Activated T-helper 1 cell treated with anti-CD3 and anti-CD28 coated beads, Interleukin-2, amount 50 U/mL, for 16 hours (primary cell): ENCODE measurements at regions not wholly inside any gene's neighbourhood (a gene's known extent, or its start where the extent isn't known, plus 50 kb on each side); places are given as distances from the start of the nearest gene placed in this dataset.
"Not testable (repeated sequence)": the region's sequence is repeated elsewhere in the genome, so short reads cannot be mapped to it uniquely, and the experiment has no call there.

ENCODE experiments used
- DNase-seq, 2 donors: peaks; one replicate each; pipeline ENCODE4 v3.0.0-alpha.2; 2020; ENCODE audit warnings: low read depth in 1 of 2, low spot score in 1 of 2

GRCh38 chr3:59243476-59243875 is 193.7 kb upstream of the CFAP20DC start:
- DNase-seq, result no peak

- no peak for DNase-seq
These were observed 190.9 kb upstream of the CFAP20DC start for GRCh38 chr3:59240666-59241255.

GRCh38 chr3:59237121-59237520 is 187.3 kb upstream of the CFAP20DC start:
- no peak for DNase-seq

- peak in 1 of 2 donors; percentile 1 for DNase-seq
These were observed 185.8 kb upstream of the CFAP20DC start for GRCh38 chr3:59235634-59236012.

GRCh38 chr3:59234884-59235633 is 185.2 kb upstream of the CFAP20DC start:
- DNase-seq, result no peak

GRCh38 chr3:59230379-59230778 is 180.6 kb upstream of the CFAP20DC start:
- DNase-seq, result not testable (repeated sequence)

- no peak for DNase-seq
These were observed 164.0 kb upstream of the CFAP20DC start for GRCh38 chr3:59213860-59214259.

GRCh38 chr3:59212128-59212779 is 162.4 kb upstream of the CFAP20DC start:
- DNase-seq, result no peak

GRCh38 chr3:59210260-59210659 is 160.4 kb upstream of the CFAP20DC start:
- DNase-seq, result no peak

GRCh38 chr3:59192473-59192872 is 142.6 kb upstream of the CFAP20DC start:
- no peak for DNase-seq

- DNase-seq, result no peak
These were observed 141.8 kb upstream of the CFAP20DC start for GRCh38 chr3:59191651-59192050.

GRCh38 chr3:59189939-59190338 is 140.1 kb upstream of the CFAP20DC start:
- DNase-seq, result no peak

- no peak for DNase-seq
These were observed 139.7 kb upstream of the CFAP20DC start for GRCh38 chr3:59189526-59189925.

- no peak for DNase-seq
These were observed 136.9 kb upstream of the CFAP20DC start for GRCh38 chr3:59186725-59187124.

GRCh38 chr3:59185591-59186369 is 136.0 kb upstream of the CFAP20DC start:
- no peak for DNase-seq

- DNase-seq, result no peak
These were observed 130.2 kb upstream of the CFAP20DC start for GRCh38 chr3:59180006-59180405.

GRCh38 chr3:59178698-59179097 is 128.9 kb upstream of the CFAP20DC start:
- DNase-seq, result no peak

- DNase-seq, result no peak
These were observed 121.7 kb upstream of the CFAP20DC start for GRCh38 chr3:59171491-59171890.

GRCh38 chr3:59170166-59170565 is 120.3 kb upstream of the CFAP20DC start:
- DNase-seq, result not testable (repeated sequence)

- DNase-seq, result no peak
These were observed 117.9 kb upstream of the CFAP20DC start for GRCh38 chr3:59167756-59168155.

- no peak for DNase-seq
These were observed 114.1 kb upstream of the CFAP20DC start for GRCh38 chr3:59163953-59164352.

- DNase-seq, result no peak
These were observed 111.2 kb upstream of the CFAP20DC start for GRCh38 chr3:59161048-59161447.
